Spleen (tissue), 11 donors: ENCODE measurements at regions not wholly inside any gene's neighbourhood (a gene's known extent, or its start where the extent isn't known, plus 50 kb on each side); places are given as distances from the start of the nearest gene placed in this dataset.
A peak's percentile ranks its signal among the peaks of the same experiment; 100 is the strongest.

Experiments
- DNase-seq: peaks from one replicate; pipeline ENCODE4 v3.0.0-alpha.2; 2020
- H3K27ac ChIP-seq, 8 donors: fragments of 200-600 bp; sonication (generic) in 7 of 8; 1 replicate in 4 of 8; 2 replicates in 4 of 8; pipeline versions ENCODE4 v1.5.0 to v1.8.0; 2016 to 2021; ENCODE audit warnings: inconsistent platforms in 4 of 8, mild to moderate bottlenecking in 4 of 8, moderate library complexity in 1 of 8
- H3K27me3 ChIP-seq, 7 donors: fragments of 200-600 bp; sonication (generic) in 6 of 7; replicated peaks in 1 of 7; 1 replicate in 4 of 7; 2 replicates in 3 of 7; pipeline versions ENCODE4 v1.5.0 to v1.8.0; 2016 to 2021; ENCODE audit warnings: inconsistent platforms in 3 of 7, mild to moderate bottlenecking in 1 of 7
- H3K36me3 ChIP-seq, 6 donors: fragments of 200-600 bp; sonication (generic) in 5 of 6; 1 replicate in 4 of 6; 2 replicates in 2 of 6; pipeline versions ENCODE4 v1.5.0 to v1.8.0; 2016 to 2021; ENCODE audit warnings: inconsistent platforms in 2 of 6
- H3K4me1 ChIP-seq, 6 donors: fragments of 200-600 bp; sonication (generic) in 5 of 6; 1 replicate in 3 of 6; 2 replicates in 3 of 6; pipeline versions ENCODE4 v1.5.0 to v1.8.0; 2016 to 2021; ENCODE audit warnings: inconsistent platforms in 3 of 6
- H3K4me3 ChIP-seq, 8 donors: fragments of 200-600 bp; sonication (generic) in 7 of 8; 1 replicate in 4 of 8; 2 replicates in 4 of 8; pipeline versions ENCODE4 v1.5.0 to v1.8.0; 2016 to 2021; ENCODE audit warnings: inconsistent platforms in 4 of 8, mild to moderate bottlenecking in 4 of 8, moderate library complexity in 2 of 8
- H3K9me3 ChIP-seq, 8 donors: fragments of 200-600 bp; sonication (generic) in 7 of 8; 1 replicate in 4 of 8; 2 replicates in 4 of 8; pipeline versions ENCODE4 v1.5.0 to v1.8.0; 2016 to 2021; ENCODE audit warnings: inconsistent platforms in 4 of 8
- CTCF ChIP-seq, 11 experiments: fragments of 200-600 bp in 7 of 11; fragments of 450-650 bp in 4 of 11; sonication (generic) in 4 of 11; IDR thresholded peaks in 8 of 11; conservative IDR thresholded peaks in 3 of 11; 1 replicate in 7 of 11; 2 replicates in 4 of 11; pipeline versions ENCODE4 v1.4.0 to v1.8.0; 2016 to 2021; ENCODE audit warnings: antibody characterized with exemption in 11 of 11, inconsistent platforms in 4 of 11, mild to moderate bottlenecking in 1 of 11
- POLR2A ChIP-seq, 3 donors: fragments of 450-650 bp; IDR thresholded peaks; one replicate each; pipeline ENCODE4 v1.5.1; 2017; ENCODE audit warnings: antibody characterized with exemption in 3 of 3, mild to moderate bottlenecking in 1 of 3
- POLR2AphosphoS5 ChIP-seq, 3 donors: sonication (generic); formaldehyde crosslinking; IDR thresholded peaks; one replicate each; pipeline ENCODE4 v1.5.1; 2017; ENCODE audit warnings: antibody characterized with exemption in 3 of 3
- WGBS, 5 donors: extraction: QIAGEN DNeasy Blood & Tissue Kit in 3 of 5; methylation state at CpG; one replicate each; pipeline versions ENCODE4 v1.1.5 to v1.1.7; 2013 to 2018; 5-methylcytosine and 5-hydroxymethylcytosine counted together
- intact Hi-C: fragments of 100-400 bp; cut with DNase I; formaldehyde crosslinking; loops from one replicate; pipeline ENCODE4 v1.15.0; 2023; ENCODE audit warnings: low total_unique reads
- donor health status: healthy with polysubstance abuse.
- donor health status: DM: no; HTN: no; CAD: no; lungs with moderate emphysema.
- donor health status: DM: no; HTN: no; CAD: no.
- donor health status: Bipolar disorder and iron deficiency.
- donor health status: healthy.
- donor health status: DM: no; HTN: no; CAD: no.
- donor health status: DM: yes; HTN: yes; CAD: no.

GRCh38 chr2:67524777-67525176, 127.6 kb downstream of the ETAA1 start:
- no peak overlapping the region for H3K27ac ChIP-seq
- TF ChIP-seq POLR2A (IDR thresholded peaks at IDR 0.05) (no peak), POLR2AphosphoS5 (IDR thresholded peaks at IDR 0.05) (no peak)
- DNase-seq, result no peak
- intact Hi-C loops, result no loop called here
- no peaks in the 10 kb centered on the region for H3K27me3 ChIP-seq
- H3K4me1 ChIP-seq, result peaks cover 0 to 2% (median 0%) of the 10 kb centered on the region in 6 donors
- H3K9me3 ChIP-seq, result peaks cover 0 to 9% (median 0%) of the 10 kb centered on the region in 8 donors
- H3K4me3 ChIP-seq, result no peak overlapping the region
- no peaks in the 10 kb centered on the region for H3K36me3 ChIP-seq

GRCh38 chr2:67526283-67526682, 129.2 kb downstream of the ETAA1 start:
- Histone ChIP-seq H3K4me3 (no peak overlapping the region), H3K4me1 (peaks cover 0 to 2% (median 0%) of the 10 kb centered on the region in 6 donors), H3K36me3 (no peaks in the 10 kb centered on the region), H3K27ac (peak overlapping the region in 5 of 8 donors; percentile 12 to 44 (median 16)), H3K9me3 (peaks cover 0 to 9% (median 0%) of the 10 kb centered on the region in 8 donors), H3K27me3 (no peaks in the 10 kb centered on the region)
- 48 to 66% (median 55%) methylated on average over 4 of the region's 4 CpGs for WGBS, 5 donors
- intact Hi-C loops, result no loop called here
- TF ChIP-seq CTCF (IDR thresholded peaks at IDR 0.05 in 8 of 11, conservative IDR thresholded peaks at IDR 0.05 in 3 of 11), result no peak
- no peak for TF ChIP-seq POLR2AphosphoS5 (IDR thresholded peaks at IDR 0.05)
- TF ChIP-seq POLR2A (IDR thresholded peaks at IDR 0.05), result no peak
- no peak for DNase-seq

GRCh38 chr2:67528320-67528719, 131.2 kb downstream of the ETAA1 start:
- Histone ChIP-seq H3K4me3 (no peak overlapping the region), H3K4me1 (peaks cover 0 to 2% (median 0%) of the 10 kb centered on the region in 6 donors), H3K27ac (no peak overlapping the region), H3K9me3 (peaks cover 0 to 9% (median 0%) of the 10 kb centered on the region in 8 donors), H3K27me3 (no peaks in the 10 kb centered on the region), H3K36me3 (no peaks in the 10 kb centered on the region)
- DNase-seq, result no peak
- intact Hi-C loops, result no loop called here
- TF ChIP-seq POLR2AphosphoS5 (IDR thresholded peaks at IDR 0.05) (no peak), CTCF (IDR thresholded peaks at IDR 0.05 in 8 of 11, conservative IDR thresholded peaks at IDR 0.05 in 3 of 11) (no peak), POLR2A (IDR thresholded peaks at IDR 0.05) (no peak)
- 86 to 92% (median 91%) methylated on average over 5 of the region's 5 CpGs for WGBS, 5 donors

- H3K4me3 ChIP-seq, result no peak overlapping the region
- intact Hi-C loops, result no loop called here
- H3K27ac ChIP-seq, result no peak overlapping the region
- WGBS, 5 donors, result 51 to 88% (median 64%) methylated on average over 1 of the region's 1 CpG
- no peaks in the 10 kb centered on the region for H3K4me1 ChIP-seq
- no peaks in the 10 kb centered on the region for H3K36me3 ChIP-seq
- no peak for DNase-seq
- H3K9me3 ChIP-seq, result peaks cover 0 to 13% (median 0%) of the 10 kb centered on the region in 8 donors
- TF ChIP-seq CTCF (IDR thresholded peaks at IDR 0.05 in 8 of 11, conservative IDR thresholded peaks at IDR 0.05 in 3 of 11) (no peak), POLR2AphosphoS5 (IDR thresholded peaks at IDR 0.05) (no peak), POLR2A (IDR thresholded peaks at IDR 0.05) (no peak)
- no peaks in the 10 kb centered on the region for H3K27me3 ChIP-seq
These were observed 135.3 kb downstream of the ETAA1 start for GRCh38 chr2:67532387-67532786.

- intact Hi-C loops, result no loop called here
- H3K27me3 ChIP-seq, result no peaks in the 10 kb centered on the region
- peaks cover 0 to 18% (median 8%) of the 10 kb centered on the region in 8 donors for H3K9me3 ChIP-seq
- no peak overlapping the region for H3K27ac ChIP-seq
- DNase-seq, result no peak
- 78 to 95% (median 85%) methylated on average over 1 of the region's 1 CpG for WGBS, 5 donors
- H3K4me3 ChIP-seq, result no peak overlapping the region
- H3K4me1 ChIP-seq, result no peaks in the 10 kb centered on the region
- no peaks in the 10 kb centered on the region for H3K36me3 ChIP-seq
- TF ChIP-seq POLR2A (IDR thresholded peaks at IDR 0.05), result no peak
- TF ChIP-seq POLR2AphosphoS5 (IDR thresholded peaks at IDR 0.05), result no peak
- no peak for TF ChIP-seq CTCF (IDR thresholded peaks at IDR 0.05 in 8 of 11, conservative IDR thresholded peaks at IDR 0.05 in 3 of 11)
These were observed 137.6 kb downstream of the ETAA1 start for GRCh38 chr2:67534745-67535144.
